Stimulated activated CD4-positive, alpha-beta T cell treated with anti-CD3 and anti-CD28 coated beads, Interleukin-12 subunit alpha, Interleukin-12 subunit beta, amount 100 ng/mL, for 4 hours (primary cell): ENCODE measurements at regions not wholly inside any gene's neighbourhood (a gene's known extent, or its start where the extent isn't known, plus 50 kb on each side); places are given as distances from the start of the nearest gene placed in this dataset.
"Not testable (repeated sequence)": the region's sequence is repeated elsewhere in the genome, so short reads cannot be mapped to it uniquely, and the experiment has no call there.

ENCODE experiments used
- DNase-seq: peaks from one replicate; pipeline ENCODE4 v3.0.0-alpha.2; 2020

- no peak for DNase-seq
These were observed 51.5 kb upstream of the MAP3K1 start for GRCh38 chr5:56763711-56764466.

DNA sequence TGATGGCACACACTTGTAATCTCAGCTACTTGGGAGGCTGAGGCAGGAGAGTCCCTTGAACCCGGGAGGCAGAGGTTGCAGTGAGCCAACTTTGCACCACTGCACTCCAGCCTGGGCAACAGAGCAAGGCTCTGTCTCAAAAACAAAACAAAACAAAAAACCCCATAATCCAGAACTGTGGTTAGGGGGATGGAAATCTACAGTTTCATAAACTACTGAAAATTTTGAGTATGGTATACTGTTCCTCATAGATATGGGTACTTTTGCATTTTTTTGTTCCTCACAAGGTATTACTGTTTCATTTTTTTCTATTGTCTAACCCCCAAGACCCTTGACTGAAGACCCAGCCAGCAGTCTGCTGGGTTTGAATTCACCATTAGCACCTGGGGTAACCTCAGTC lies 52.2 kb upstream of the MAP3K1 start:
- DNase-seq = no peak

DNA sequence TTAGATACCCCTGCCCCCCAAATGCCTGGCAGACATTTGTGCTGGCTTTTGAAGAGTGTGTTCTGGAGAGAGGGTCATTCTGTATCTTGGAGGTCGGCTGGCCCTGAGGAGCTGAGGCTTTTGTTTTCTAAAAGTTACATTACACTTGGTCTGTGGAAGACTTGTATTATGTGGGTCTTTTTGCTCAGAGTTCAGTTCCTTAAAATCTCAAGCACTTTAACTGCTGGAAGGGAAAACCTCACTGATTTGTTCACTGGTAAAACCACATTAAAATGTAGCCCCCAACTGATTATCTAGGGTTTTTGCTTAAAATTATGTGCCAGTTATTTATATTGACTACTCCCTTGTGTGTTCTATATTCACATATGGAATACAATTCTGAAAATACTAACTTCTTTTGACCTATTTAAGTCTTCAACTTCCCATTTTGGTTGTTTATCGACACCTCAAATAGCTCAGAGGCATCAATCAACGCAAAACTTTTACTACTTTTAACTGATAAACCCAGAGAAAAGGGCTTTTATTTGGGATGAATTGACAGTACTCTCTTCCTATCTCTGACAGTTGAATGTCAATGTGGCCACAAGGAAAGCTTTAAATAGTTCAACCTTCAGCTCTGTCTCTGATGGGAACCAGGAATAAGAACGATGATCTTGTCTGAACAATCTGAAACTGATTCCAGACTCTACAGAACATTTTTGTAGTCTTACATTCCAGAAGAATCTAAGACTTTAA lies 54.0 kb upstream of the MAP3K1 start:
- DNase-seq = no peak

DNA sequence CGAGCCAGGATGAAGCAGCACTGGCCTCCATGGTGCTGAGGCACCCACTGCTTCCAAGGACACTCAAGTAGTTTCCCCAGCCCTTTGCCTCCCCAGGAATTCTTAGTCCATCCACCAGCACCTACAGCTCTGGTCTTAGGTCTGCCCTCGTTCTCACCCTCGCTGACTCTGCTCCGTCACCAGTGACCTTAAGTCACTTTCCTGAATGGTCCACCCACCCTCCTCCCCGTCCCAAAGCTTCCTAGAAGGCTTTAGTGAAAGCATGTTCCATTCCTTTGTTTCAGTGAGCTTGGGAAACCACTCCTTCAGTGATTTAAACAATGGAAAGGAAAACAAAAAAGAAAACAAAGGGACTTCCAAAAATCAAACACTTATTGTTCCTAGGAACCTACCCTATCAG lies 54.6 kb upstream of the MAP3K1 start:
- DNase-seq = no peak

- no peak for DNase-seq
These were observed 55.7 kb upstream of the MAP3K1 start for GRCh38 chr5:56759521-56760216.

GRCh38 chr5:56757077-56757476 lies 58.3 kb upstream of the MAP3K1 start:
- no peak for DNase-seq

GRCh38 chr5:56755036-56755555 lies 60.3 kb upstream of the MAP3K1 start:
- DNase-seq = no peak

- not testable (repeated sequence) for DNase-seq
These were observed 61.8 kb upstream of the MAP3K1 start for GRCh38 chr5:56753588-56753987.

- no peak for DNase-seq
These were observed 63.6 kb upstream of the MAP3K1 start for GRCh38 chr5:56751572-56752313.

- DNase-seq = no peak
These were observed 65.5 kb upstream of the MAP3K1 start for GRCh38 chr5:56749842-56750241.

- DNase-seq = no peak
These were observed 68.6 kb upstream of the MAP3K1 start for GRCh38 chr5:56746553-56747339.

GRCh38 chr5:56745864-56746263 lies 69.5 kb upstream of the MAP3K1 start:
- no peak for DNase-seq

DNA sequence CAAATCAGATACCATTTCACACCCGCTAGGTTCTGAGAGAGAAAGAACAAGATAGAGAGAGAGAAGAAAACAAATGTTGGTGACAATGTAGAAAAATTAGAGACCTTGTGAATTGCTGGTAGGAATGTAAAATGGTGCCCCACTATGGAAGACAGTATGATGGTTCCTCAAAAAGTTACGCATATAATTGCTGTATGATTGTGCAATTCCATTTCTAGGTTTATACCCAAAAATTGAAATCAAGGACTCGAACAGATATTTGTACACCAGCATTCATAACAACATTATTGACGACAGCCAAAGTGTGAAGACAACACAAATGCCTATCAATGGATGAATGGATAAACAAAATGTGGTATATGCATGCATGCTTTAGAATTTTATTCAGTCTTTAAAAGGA lies 74.5 kb upstream of the MAP3K1 start:
- no peak for DNase-seq

DNA sequence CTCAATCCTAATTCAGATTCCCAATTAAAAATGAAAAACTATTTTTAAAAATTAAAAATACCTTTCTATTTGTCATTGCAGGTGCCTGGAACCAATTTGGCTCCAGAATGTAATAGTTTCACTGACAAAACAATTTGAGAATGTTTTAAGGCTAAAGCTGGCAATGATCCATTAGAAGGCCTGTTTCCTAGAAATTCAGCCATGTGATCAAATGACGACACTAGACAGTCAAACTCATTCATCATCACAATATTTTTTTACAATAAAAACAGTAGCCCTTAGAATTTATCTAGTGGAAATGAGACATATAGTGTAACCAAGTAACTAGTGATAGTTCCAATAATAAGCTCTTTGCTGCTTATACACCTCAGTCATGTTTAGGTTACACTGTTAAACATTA lies 75.4 kb upstream of the MAP3K1 start:
- DNase-seq = no peak

DNA sequence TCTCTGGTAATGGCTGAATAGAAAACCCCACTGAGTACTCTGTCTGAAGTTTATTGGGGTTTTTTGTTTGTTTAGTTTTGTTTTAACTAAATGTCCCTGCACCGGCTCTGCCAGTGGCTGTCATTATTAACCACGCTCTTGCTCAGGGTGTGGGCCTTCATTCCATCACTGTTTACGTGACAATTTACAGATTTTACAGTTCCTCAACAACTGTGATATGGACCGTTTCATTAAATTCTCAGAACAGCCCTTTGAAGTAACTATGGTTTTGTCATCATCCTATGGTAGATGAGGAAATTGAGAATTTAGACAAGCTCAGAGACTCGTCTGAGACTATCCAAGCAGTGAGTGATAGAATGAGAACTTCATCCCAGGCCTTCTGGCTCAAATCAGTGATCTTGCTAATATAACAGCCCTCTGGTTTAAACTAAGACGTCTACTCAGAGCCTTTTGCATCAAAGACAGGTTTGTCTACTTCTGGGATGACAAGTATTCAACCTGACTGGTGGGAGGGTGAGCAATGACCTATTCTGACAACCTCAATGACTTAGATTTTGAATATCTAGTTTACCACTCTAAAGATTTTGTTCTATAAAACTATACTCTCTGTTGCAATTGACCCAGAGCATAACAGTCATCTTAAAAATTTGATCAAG lies 77.3 kb upstream of the MAP3K1 start:
- DNase-seq = no peak

GRCh38 chr5:56737002-56737621 lies 78.2 kb upstream of the MAP3K1 start:
- no peak for DNase-seq

- DNase-seq = no peak
These were observed 79.3 kb upstream of the MAP3K1 start for GRCh38 chr5:56735849-56736641.

DNA sequence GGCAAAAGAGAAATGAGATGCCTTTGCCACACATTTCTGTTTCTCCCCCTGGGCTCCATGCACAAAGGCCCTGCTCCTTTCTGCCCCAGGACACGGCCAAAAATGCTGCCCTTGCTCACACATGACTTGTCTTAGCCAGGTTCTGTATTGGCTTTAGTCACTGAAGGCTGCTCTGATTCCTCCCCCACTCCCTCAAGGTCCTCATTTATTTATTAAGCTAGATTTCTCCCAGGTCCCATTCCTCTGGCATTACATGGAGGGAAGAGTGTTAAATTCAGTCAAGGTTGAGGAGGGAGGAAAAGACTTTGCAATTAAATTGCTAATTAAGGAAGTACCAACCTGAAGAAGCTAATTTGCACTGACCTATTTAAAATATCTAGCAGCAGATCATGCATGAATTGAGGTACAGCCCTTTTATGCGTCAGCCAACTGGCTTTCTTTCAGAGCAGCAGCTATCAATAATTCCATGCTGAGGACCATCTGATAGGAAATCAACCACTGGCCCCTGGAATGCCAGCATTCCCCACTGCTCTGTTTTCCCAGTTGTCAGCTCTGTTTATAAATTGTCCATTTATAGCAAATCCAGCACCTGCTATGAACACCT lies 81.2 kb upstream of the MAP3K1 start:
- no peak for DNase-seq

GRCh38 chr5:56733580-56733979 lies 81.8 kb upstream of the MAP3K1 start:
- DNase-seq = no peak

DNA sequence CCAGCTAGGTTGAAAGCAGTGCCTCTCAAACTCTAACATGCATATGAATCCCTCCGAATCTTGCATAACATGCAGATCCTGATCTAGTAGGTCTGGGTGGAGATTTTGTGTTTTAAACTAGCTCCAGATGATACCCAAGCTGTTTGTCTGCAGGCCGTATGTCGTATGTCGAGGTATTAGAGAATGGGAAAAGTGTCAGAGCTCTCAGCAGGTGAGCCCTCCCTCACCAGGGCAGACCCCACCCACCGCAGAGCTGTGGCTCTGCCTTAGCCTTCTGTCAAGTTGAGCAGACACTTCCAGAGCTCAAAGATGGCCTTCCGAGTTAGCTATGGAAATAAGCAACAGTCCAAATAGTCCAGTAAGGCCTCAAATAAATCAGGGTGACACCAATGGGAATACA lies 83.2 kb upstream of the MAP3K1 start:
- no peak for DNase-seq
